ENCODE measurements at regions not wholly inside any gene's neighbourhood (a gene's known extent, or its start where the extent isn't known, plus 50 kb on each side); places are given as distances from the start of the nearest gene placed in this dataset.
"Not testable (repeated sequence)": the region's sequence is repeated elsewhere in the genome, so short reads cannot be mapped to it uniquely, and the experiment has no call there.

GRCh38 chr4:110850461-110851442 lies 227.9 kb upstream of the PITX2 start:
- DNase-seq, result no peak

- DNase-seq, result no peak
Observed at GRCh38 chr4:110851989-110852388, 229.1 kb upstream of the PITX2 start.

GRCh38 chr4:110852793-110853192 lies 229.9 kb upstream of the PITX2 start:
- DNase-seq, result no peak

GRCh38 chr4:110853242-110853641 lies 230.4 kb upstream of the PITX2 start:
- no peak for DNase-seq

- DNase-seq, result no peak
Observed at GRCh38 chr4:110854021-110854678, 231.3 kb upstream of the PITX2 start.

GRCh38 chr4:110860125-110860524 lies 237.2 kb upstream of the PITX2 start:
- DNase-seq, result no peak

- no peak for DNase-seq
Observed at GRCh38 chr4:110860901-110861300, 238.0 kb upstream of the PITX2 start.

- DNase-seq, result no peak
Observed at GRCh38 chr4:110865611-110866259, 242.9 kb upstream of the PITX2 start.

GRCh38 chr4:110867251-110867960 lies 244.5 kb upstream of the PITX2 start:
- no peak for DNase-seq

- no peak for DNase-seq
Observed at GRCh38 chr4:110867981-110868720, 245.3 kb upstream of the PITX2 start.

- no peak for DNase-seq
Observed at GRCh38 chr4:110869114-110869513, 246.2 kb upstream of the PITX2 start.

- DNase-seq, result no peak
Observed at GRCh38 chr4:110869862-110870572, 247.1 kb upstream of the PITX2 start.

- DNase-seq, result not testable (repeated sequence)
Observed at GRCh38 chr4:110876214-110876613, 253.3 kb upstream of the PITX2 start.

- DNase-seq, result no peak
Observed at GRCh38 chr4:110876866-110877265, 254.0 kb upstream of the PITX2 start.

GRCh38 chr4:110877778-110878370 lies 255.0 kb upstream of the PITX2 start:
- DNase-seq, result no peak

- no peak for DNase-seq
Observed at GRCh38 chr4:110878413-110878812, 255.5 kb upstream of the PITX2 start.

GRCh38 chr4:110878956-110879355 lies 256.1 kb upstream of the PITX2 start:
- no peak for DNase-seq

- no peak for DNase-seq
Observed at GRCh38 chr4:110886270-110886669, 263.4 kb upstream of the PITX2 start.

- no peak for DNase-seq
Observed at GRCh38 chr4:110886856-110887255, 264.0 kb upstream of the PITX2 start.

GRCh38 chr4:110897784-110898183 lies 274.9 kb upstream of the PITX2 start:
- DNase-seq, result no peak

GRCh38 chr4:110898290-110898689 lies 275.4 kb upstream of the PITX2 start:
- no peak for DNase-seq

All from activated CD4-positive, alpha-beta T cell treated with anti-CD3 and anti-CD28 coated beads, Interleukin-2, amount 50 U/mL, for 16 hours (primary cell).